ENCODE measurements at regions not wholly inside any gene's neighbourhood (a gene's known extent, or its start where the extent isn't known, plus 50 kb on each side); places are given as distances from the start of the nearest gene placed in this dataset.

DNA sequence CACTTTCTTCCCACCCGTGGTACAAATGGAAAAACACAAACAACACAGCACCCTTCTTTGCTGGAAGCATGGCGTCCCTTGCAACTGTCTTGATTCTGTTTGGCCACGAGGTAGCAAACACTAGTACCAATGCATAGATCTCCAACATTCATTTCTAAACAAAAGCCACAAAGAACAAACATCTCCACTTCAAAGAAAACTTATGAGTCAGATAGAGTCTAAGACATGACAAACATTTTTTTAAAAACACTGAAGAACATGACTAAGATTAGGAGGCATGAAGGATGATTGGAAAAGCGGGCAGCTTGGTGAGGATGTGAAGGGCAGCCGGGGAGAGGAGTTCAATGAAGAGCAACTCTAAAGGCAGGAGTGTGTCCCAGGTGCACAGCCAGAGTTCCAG is 197.6 kb upstream of the FAM9B start:
- no peak for TF ChIP-seq POLR2A (IDR thresholded peaks at IDR 0.05)
- TF ChIP-seq, protein P1, sequence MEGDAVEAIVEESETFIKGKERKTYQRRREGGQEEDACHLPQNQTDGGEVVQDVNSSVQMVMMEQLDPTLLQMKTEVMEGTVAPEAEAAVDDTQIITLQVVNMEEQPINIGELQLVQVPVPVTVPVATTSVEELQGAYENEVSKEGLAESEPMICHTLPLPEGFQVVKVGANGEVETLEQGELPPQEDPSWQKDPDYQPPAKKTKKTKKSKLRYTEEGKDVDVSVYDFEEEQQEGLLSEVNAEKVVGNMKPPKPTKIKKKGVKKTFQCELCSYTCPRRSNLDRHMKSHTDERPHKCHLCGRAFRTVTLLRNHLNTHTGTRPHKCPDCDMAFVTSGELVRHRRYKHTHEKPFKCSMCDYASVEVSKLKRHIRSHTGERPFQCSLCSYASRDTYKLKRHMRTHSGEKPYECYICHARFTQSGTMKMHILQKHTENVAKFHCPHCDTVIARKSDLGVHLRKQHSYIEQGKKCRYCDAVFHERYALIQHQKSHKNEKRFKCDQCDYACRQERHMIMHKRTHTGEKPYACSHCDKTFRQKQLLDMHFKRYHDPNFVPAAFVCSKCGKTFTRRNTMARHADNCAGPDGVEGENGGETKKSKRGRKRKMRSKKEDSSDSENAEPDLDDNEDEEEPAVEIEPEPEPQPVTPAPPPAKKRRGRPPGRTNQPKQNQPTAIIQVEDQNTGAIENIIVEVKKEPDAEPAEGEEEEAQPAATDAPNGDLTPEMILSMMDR (IDR thresholded peaks at IDR 0.05 in 8 of 11, conservative IDR thresholded peaks at IDR 0.05 in 3 of 11), result no peak
